ENCODE measurements at regions not wholly inside any gene's neighbourhood (a gene's known extent, or its start where the extent isn't known, plus 50 kb on each side); places are given as distances from the start of the nearest gene placed in this dataset.

- no peaks in the 10 kb centered on the region for H3K9me3 ChIP-seq
- TF ChIP-seq CTCF (IDR thresholded peaks at IDR 0.05) = no peak
- H3K27me3 ChIP-seq (ENCODE audit: insufficient read depth in 3 of 3, low read length in 2 of 3) = no peaks in the 10 kb centered on the region
- H3K27ac ChIP-seq = no peak overlapping the region
- intact Hi-C loops (cut with DNase I) = no loop called here
- ATAC-seq (no peak), DNase-seq (no peak)
- no peaks in the 10 kb centered on the region for H3K36me3 ChIP-seq (ENCODE audit: insufficient read depth in 1 of 2, low read depth in 1 of 2)
- no peaks in the 10 kb centered on the region for H3K4me1 ChIP-seq
- WGBS, 3 donors = 45 to 50% (median 47%) methylated on average over 3 of the region's 3 CpGs
- H3K4me3 ChIP-seq = no peak overlapping the region
These were observed 1983.2 kb downstream of the EFNA5 start for GRCh38 chr5:105687493-105687892.

- Histone ChIP-seq H3K4me1 (no peaks in the 10 kb centered on the region), H3K36me3 (ENCODE audit: insufficient read depth in 1 of 2, low read depth in 1 of 2) (no peaks in the 10 kb centered on the region), H3K4me3 (no peak overlapping the region), H3K27me3 (ENCODE audit: insufficient read depth in 3 of 3, low read length in 2 of 3) (no peaks in the 10 kb centered on the region), H3K9me3 (no peaks in the 10 kb centered on the region), H3K27ac (no peak overlapping the region)
- DNase-seq (no peak), ATAC-seq (no peak)
- intact Hi-C loops (cut with DNase I) = no loop called here
- TF ChIP-seq CTCF (IDR thresholded peaks at IDR 0.05) = no peak
- WGBS, 3 donors = 87 to 90% (median 90%) methylated on average over 5 of the region's 5 CpGs
These were observed 1984.9 kb downstream of the EFNA5 start for GRCh38 chr5:105685884-105686283.

- no peak for TF ChIP-seq CTCF (IDR thresholded peaks at IDR 0.05)
- DNase-seq = no peak
- 91 to 95% (median 95%) methylated on average over 3 of the region's 3 CpGs for WGBS, 3 donors
- H3K4me1 ChIP-seq = no peaks in the 10 kb centered on the region
- H3K9me3 ChIP-seq = no peaks in the 10 kb centered on the region
- no peaks in the 10 kb centered on the region for H3K27me3 ChIP-seq (ENCODE audit: insufficient read depth in 3 of 3, low read length in 2 of 3)
- no peaks in the 10 kb centered on the region for H3K36me3 ChIP-seq (ENCODE audit: insufficient read depth in 1 of 2, low read depth in 1 of 2)
- ATAC-seq = no peak
- intact Hi-C loops (cut with DNase I) = no loop called here
- no peak overlapping the region for H3K27ac ChIP-seq
- no peak overlapping the region for H3K4me3 ChIP-seq
These were observed 1985.9 kb downstream of the EFNA5 start for GRCh38 chr5:105684799-105685198.

- intact Hi-C loops (cut with DNase I) = no loop called here
- Histone ChIP-seq H3K4me1 (no peaks in the 10 kb centered on the region), H3K27ac (no peak overlapping the region), H3K36me3 (ENCODE audit: insufficient read depth in 1 of 2, low read depth in 1 of 2) (no peaks in the 10 kb centered on the region), H3K27me3 (ENCODE audit: insufficient read depth in 3 of 3, low read length in 2 of 3) (no peaks in the 10 kb centered on the region), H3K4me3 (no peak overlapping the region), H3K9me3 (no peaks in the 10 kb centered on the region)
- 25 to 29% (median 27%) methylated on average over 7 of the region's 7 CpGs for WGBS, 3 donors
- ATAC-seq (no peak), DNase-seq (no peak)
- TF ChIP-seq CTCF (IDR thresholded peaks at IDR 0.05) = no peak
These were observed 1989.8 kb downstream of the EFNA5 start for GRCh38 chr5:105680858-105681475.

GRCh38 chr5:105677291-105677690 is 1993.4 kb downstream of the EFNA5 start:
- 82 to 90% (median 83%) methylated on average over 2 of the region's 2 CpGs for WGBS, 3 donors
- intact Hi-C loops (cut with DNase I) = no loop called here
- no peak for TF ChIP-seq CTCF (IDR thresholded peaks at IDR 0.05)

More at GRCh38 chr5:105677291-105677690, 1993.4 kb downstream of the EFNA5 start:
- no peak overlapping the region for H3K4me3 ChIP-seq
- ATAC-seq (no peak), DNase-seq (no peak)
- no peaks in the 10 kb centered on the region for H3K4me1 ChIP-seq
- H3K9me3 ChIP-seq = no peaks in the 10 kb centered on the region
- no peaks in the 10 kb centered on the region for H3K36me3 ChIP-seq (ENCODE audit: insufficient read depth in 1 of 2, low read depth in 1 of 2)
- H3K27ac ChIP-seq = no peak overlapping the region
- H3K27me3 ChIP-seq (ENCODE audit: insufficient read depth in 3 of 3, low read length in 2 of 3) = no peaks in the 10 kb centered on the region
